GM12878 (cell line): ENCODE measurements at regions not wholly inside any gene's neighbourhood (a gene's known extent, or its start where the extent isn't known, plus 50 kb on each side); places are given as distances from the start of the nearest gene placed in this dataset.

ENCODE experiments used
- ATAC-seq: fragments of 200-7000 bp; cut with Tn5 transposase; 3 replicates; pipeline ENCODE4 v1.9.1; 2020; ENCODE audit warnings: mild to moderate bottlenecking, moderate library complexity
- BruUV-seq: library from RNA; stranded (reverse); fragments of 400-500 nt; replicated peaks from 2 replicates; lab custom pipeline; 2021; lab: Mats Ljungman, UMichigan
- CTCF ChIA-PET: fragments of 300-600 bp; sonication (Branson Sonifier 250); formaldehyde crosslinking; extraction: SDS; loops from one replicate; lab custom pipeline; 2021; ENCODE audit warnings: inconsistent platforms; lab: Yijun Ruan, JAX
- POLR2A ChIA-PET: fragments of 350-600 bp; formaldehyde crosslinking; extraction: SDS; loops from one replicate; lab custom pipeline; 2021; ENCODE audit warnings: inconsistent platforms; lab: Charles Lee
- RAD21 ChIA-PET: fragments of 300-600 bp; sonication (Branson Sonifier 250); formaldehyde crosslinking; loops from one replicate; lab custom pipeline; 2023; ENCODE audit warnings: antibody characterized with exemption; ENCODE audit not compliant: unreplicated experiment; lab: Charles Lee
- SMC1A ChIA-PET: fragments of 300-600 bp; sonication (Branson Sonifier 250); formaldehyde crosslinking; loops from one replicate; lab custom pipeline; 2023; ENCODE audit not compliant: unreplicated experiment, uncharacterized antibody; lab: Charles Lee
- DNase-seq: peaks from one replicate; pipeline ENCODE4 v3.0.0-alpha.2; 2011; ENCODE audit warnings: low read depth, low spot score
- FAIRE-seq: peaks from 3 replicates; lab custom pipeline; 2011; peaks lifted over from hg19 to GRCh38; lab: Jason Lieb, UNC
- H2AFZ ChIP-seq: 2 replicates; pipeline ENCODE4 v1.6.0; 2011; ENCODE audit warnings: low read depth, low read length, control low read depth; ENCODE audit not compliant: control insufficient read depth
- H3K27ac ChIP-seq: 2 replicates; pipeline ENCODE4 v1.5.1; 2011; ENCODE audit warnings: control low read depth; ENCODE audit not compliant: control insufficient read depth, insufficient read depth
- H3K27me3 ChIP-seq, 2 experiments: replicated peaks in 1 of 2; 2 replicates each; pipeline versions ENCODE4 v1.6.0 to v1.6.1; 2011; ENCODE audit warnings: low read length in 1 of 2; ENCODE audit not compliant: control insufficient read depth in 2 of 2, insufficient read depth in 2 of 2
- H3K36me3 ChIP-seq, 2 experiments: 2 replicates each; pipeline ENCODE4 v1.5.1; 2011; ENCODE audit warnings: low read length in 1 of 2; ENCODE audit not compliant: control insufficient read depth in 2 of 2, insufficient read depth in 2 of 2
- H3K4me1 ChIP-seq: 2 replicates; pipeline ENCODE4 v1.6.1; 2011; ENCODE audit warnings: mild to moderate bottlenecking, low read length, moderate library complexity, mixed read lengths; ENCODE audit not compliant: control insufficient read depth, insufficient read depth
- H3K4me2 ChIP-seq: 2 replicates; pipeline ENCODE4 v1.6.0; 2011; ENCODE audit warnings: control low read depth; ENCODE audit not compliant: control insufficient read depth, insufficient read depth
- H3K4me3 ChIP-seq: fragments of 200-600 bp; sonication (generic); 2 replicates; pipeline ENCODE4 v1.5.1; 2016
- H3K79me2 ChIP-seq: 2 replicates; pipeline ENCODE4 v1.6.0; 2011; ENCODE audit warnings: low read length; ENCODE audit not compliant: control insufficient read depth, insufficient read depth
- H3K9ac ChIP-seq: 2 replicates; pipeline ENCODE4 v1.8.0; 2011; ENCODE audit warnings: low read length, control low read depth, mixed read lengths; ENCODE audit not compliant: control insufficient read depth, insufficient read depth
- H3K9me3 ChIP-seq: replicated peaks from 3 replicates; pipeline ENCODE4 v1.5.1; 2011; ENCODE audit warnings: mild to moderate bottlenecking, low read length; ENCODE audit not compliant: control insufficient read depth, insufficient read depth
- H4K20me1 ChIP-seq: 2 replicates; pipeline ENCODE4 v1.6.0; 2011; ENCODE audit not compliant: control insufficient read depth, insufficient read depth
- BRCA1 ChIP-seq: IDR thresholded peaks from 2 replicates; pipeline ENCODE4 v1.6.1; 2011; ENCODE audit warnings: low read depth, low read length, improper control_type of control experiment
- GABPA ChIP-seq: IDR thresholded peaks from 2 replicates; pipeline ENCODE4 v1.6.1; 2014; ENCODE audit warnings: antibody characterized with exemption, low read depth, mild to moderate bottlenecking, inconsistent platforms
- GATAD2B ChIP-seq: fragments of 450-650 bp; conservative IDR thresholded peaks from 2 replicates; pipeline ENCODE4 v1.6.1; 2017; ENCODE audit warnings: low read depth, mild to moderate bottlenecking, moderate library complexity
- HDGF ChIP-seq: fragments of 450-650 bp; IDR thresholded peaks from 2 replicates; pipeline ENCODE4 v1.6.1; 2016; ENCODE audit warnings: antibody characterized with exemption
- LARP7 ChIP-seq: fragments of 450-650 bp; IDR thresholded peaks from 2 replicates; pipeline ENCODE4 v1.6.1; 2017; ENCODE audit warnings: mild to moderate bottlenecking
- MEF2A ChIP-seq: IDR thresholded peaks from 2 replicates; pipeline ENCODE4 v1.6.1; 2011; ENCODE audit warnings: low read depth, mild to moderate bottlenecking, low read length, moderate library complexity; ENCODE audit not compliant: insufficient read depth
- MXI1 ChIP-seq: fragments of 150-350 bp; IDR thresholded peaks from 2 replicates; pipeline ENCODE4 v1.6.1; 2011; ENCODE audit warnings: low read depth, mild to moderate bottlenecking, inconsistent platforms, low read length, improper control_type of control experiment
- MYC ChIP-seq: IDR thresholded peaks from 2 replicates; pipeline ENCODE4 v1.6.1; 2011; ENCODE audit warnings: mild to moderate bottlenecking, low read length, moderate library complexity, inconsistent platforms; ENCODE audit not compliant: insufficient read depth, insufficient replicate concordance, insufficient read length, severe bottlenecking
- NFIC ChIP-seq: IDR thresholded peaks from 2 replicates; pipeline ENCODE4 v1.6.1; 2012; ENCODE audit warnings: low read depth, mild to moderate bottlenecking, inconsistent platforms, low read length, moderate library complexity
- RCOR1 ChIP-seq: conservative IDR thresholded peaks from 2 replicates; pipeline ENCODE4 v1.6.1; 2012; ENCODE audit warnings: low read depth, low read length, improper control_type of control experiment
- RELA ChIP-seq: fragments of 450-650 bp; IDR thresholded peaks from 2 replicates; pipeline ENCODE4 v1.8.0; 2014; ENCODE audit warnings: borderline replicate concordance; ENCODE audit not compliant: partially characterized antibody
- RFX5 ChIP-seq: IDR thresholded peaks from 2 replicates; pipeline ENCODE4 v1.6.1; 2011; ENCODE audit warnings: low read depth, low read length, improper control_type of control experiment
- SIX5 ChIP-seq: IDR thresholded peaks from 2 replicates; pipeline ENCODE4 v1.6.1; 2011; ENCODE audit warnings: mild to moderate bottlenecking, low read depth, low read length, moderate library complexity; ENCODE audit not compliant: severe bottlenecking
- SMC3 ChIP-seq: IDR thresholded peaks from 2 replicates; pipeline ENCODE4 v1.6.1; 2011; ENCODE audit warnings: low read length, improper control_type of control experiment, borderline replicate concordance
- SPI1 ChIP-seq: IDR thresholded peaks from 2 replicates; pipeline ENCODE4 v1.6.1; 2011; ENCODE audit warnings: low read depth, mild to moderate bottlenecking, low read length, moderate library complexity, borderline replicate concordance; ENCODE audit not compliant: insufficient read depth
- SUZ12 ChIP-seq: fragments of 200-600 bp; sonication (generic); IDR thresholded peaks from one replicate; pipeline ENCODE4 v1.6.1; 2018; ENCODE audit warnings: antibody characterized with exemption, mild to moderate bottlenecking; ENCODE audit not compliant: unreplicated experiment
- TCF7 ChIP-seq: IDR thresholded peaks from 2 replicates; pipeline ENCODE4 v1.6.1; 2014; ENCODE audit warnings: antibody characterized with exemption, borderline replicate concordance
- ZNF274 ChIP-seq: IDR thresholded peaks from one replicate; pipeline ENCODE4 v1.8.0; 2011; ENCODE audit not compliant: insufficient read length, insufficient read depth
- ZSCAN29 ChIP-seq: fragments of 450-650 bp; IDR thresholded peaks from 2 replicates; pipeline ENCODE4 v1.6.1; 2017; ENCODE audit warnings: mild to moderate bottlenecking, moderate library complexity
- WGBS: methylation state at CpG from one replicate; pipeline ENCODE4 v1.1.6; 2016; ENCODE audit warnings: low lambda C conversion rate; ENCODE audit not compliant: insufficient replicate concordance, insufficient coverage; ENCODE audit errors: missing lambda C conversion rate; 5-methylcytosine and 5-hydroxymethylcytosine counted together
- in situ Hi-C: fragments of 300-500 bp; cut with MboI; formaldehyde crosslinking; loops from 9 replicates; pipeline ENCODE4 v1.14.3; 2018; ENCODE audit warnings: mixed read lengths
- intact Hi-C: fragments of 100-400 bp; cut with micrococcal nuclease; formaldehyde crosslinking; loops from one replicate; pipeline ENCODE4 v1.14.2; 2022; ENCODE audit not compliant: unreplicated experiment
- TF ChIP-seq, protein P1 (sequence below): IDR thresholded peaks from 2 replicates; pipeline ENCODE4 v1.6.1; 2012; ENCODE audit warnings: mild to moderate bottlenecking, low read depth, low read length
- TF ChIP-seq, protein P2 (sequence below): fragments of 450-650 bp; IDR thresholded peaks from 2 replicates; pipeline ENCODE4 v1.6.1; 2016; ENCODE audit warnings: mild to moderate bottlenecking

DNA sequence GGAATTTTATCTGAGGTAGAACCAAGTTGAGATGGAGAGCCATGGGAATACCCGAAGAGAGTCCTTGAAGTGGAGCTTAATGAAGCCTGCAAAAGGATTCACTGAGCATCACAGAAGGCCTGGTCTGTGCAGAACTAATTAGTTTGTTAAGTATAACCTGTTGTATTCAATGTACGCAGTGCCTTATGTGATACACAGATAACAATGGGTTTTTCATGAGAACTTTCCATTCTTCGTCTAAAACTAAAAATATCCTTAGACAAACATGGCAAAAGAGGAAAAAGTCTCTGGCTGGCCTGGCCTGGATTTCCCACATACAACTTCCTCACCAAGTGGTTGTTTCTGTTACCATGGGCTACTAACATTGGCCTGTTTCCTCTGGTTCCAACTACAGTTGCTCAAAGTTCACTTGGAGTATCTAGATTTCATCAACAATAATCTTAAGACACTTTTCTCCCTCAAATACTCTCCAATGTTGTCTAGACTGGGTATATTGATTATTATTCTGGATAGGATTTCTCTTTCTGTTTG, 237.6 kb upstream of the ZNF462 start (continued):
- TF ChIP-seq, protein P1, sequence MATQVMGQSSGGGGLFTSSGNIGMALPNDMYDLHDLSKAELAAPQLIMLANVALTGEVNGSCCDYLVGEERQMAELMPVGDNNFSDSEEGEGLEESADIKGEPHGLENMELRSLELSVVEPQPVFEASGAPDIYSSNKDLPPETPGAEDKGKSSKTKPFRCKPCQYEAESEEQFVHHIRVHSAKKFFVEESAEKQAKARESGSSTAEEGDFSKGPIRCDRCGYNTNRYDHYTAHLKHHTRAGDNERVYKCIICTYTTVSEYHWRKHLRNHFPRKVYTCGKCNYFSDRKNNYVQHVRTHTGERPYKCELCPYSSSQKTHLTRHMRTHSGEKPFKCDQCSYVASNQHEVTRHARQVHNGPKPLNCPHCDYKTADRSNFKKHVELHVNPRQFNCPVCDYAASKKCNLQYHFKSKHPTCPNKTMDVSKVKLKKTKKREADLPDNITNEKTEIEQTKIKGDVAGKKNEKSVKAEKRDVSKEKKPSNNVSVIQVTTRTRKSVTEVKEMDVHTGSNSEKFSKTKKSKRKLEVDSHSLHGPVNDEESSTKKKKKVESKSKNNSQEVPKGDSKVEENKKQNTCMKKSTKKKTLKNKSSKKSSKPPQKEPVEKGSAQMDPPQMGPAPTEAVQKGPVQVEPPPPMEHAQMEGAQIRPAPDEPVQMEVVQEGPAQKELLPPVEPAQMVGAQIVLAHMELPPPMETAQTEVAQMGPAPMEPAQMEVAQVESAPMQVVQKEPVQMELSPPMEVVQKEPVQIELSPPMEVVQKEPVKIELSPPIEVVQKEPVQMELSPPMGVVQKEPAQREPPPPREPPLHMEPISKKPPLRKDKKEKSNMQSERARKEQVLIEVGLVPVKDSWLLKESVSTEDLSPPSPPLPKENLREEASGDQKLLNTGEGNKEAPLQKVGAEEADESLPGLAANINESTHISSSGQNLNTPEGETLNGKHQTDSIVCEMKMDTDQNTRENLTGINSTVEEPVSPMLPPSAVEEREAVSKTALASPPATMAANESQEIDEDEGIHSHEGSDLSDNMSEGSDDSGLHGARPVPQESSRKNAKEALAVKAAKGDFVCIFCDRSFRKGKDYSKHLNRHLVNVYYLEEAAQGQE: no peak
- TF ChIP-seq RFX5: no peak

DNA sequence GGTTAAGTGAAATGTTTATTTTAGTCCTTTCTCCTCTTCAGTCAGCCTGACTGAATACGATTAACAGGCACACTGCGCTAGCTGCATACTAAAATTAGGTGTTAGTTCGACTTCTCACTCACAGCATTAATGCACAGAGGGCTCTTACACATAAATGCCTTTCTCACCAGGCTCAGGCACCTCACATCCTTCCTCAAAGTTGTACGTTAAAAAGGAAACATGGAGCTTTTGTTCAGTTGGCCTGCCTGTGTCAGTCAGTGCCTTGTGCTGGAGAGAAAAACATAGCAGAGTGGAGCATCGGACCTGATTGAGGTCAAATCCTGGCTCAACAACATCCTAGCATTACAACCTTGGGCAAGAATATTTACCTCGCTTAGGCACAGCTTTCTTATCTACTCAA, 236.0 kb upstream of the ZNF462 start:
- in situ Hi-C loops: no loop called here
- TF ChIP-seq, protein P2, sequence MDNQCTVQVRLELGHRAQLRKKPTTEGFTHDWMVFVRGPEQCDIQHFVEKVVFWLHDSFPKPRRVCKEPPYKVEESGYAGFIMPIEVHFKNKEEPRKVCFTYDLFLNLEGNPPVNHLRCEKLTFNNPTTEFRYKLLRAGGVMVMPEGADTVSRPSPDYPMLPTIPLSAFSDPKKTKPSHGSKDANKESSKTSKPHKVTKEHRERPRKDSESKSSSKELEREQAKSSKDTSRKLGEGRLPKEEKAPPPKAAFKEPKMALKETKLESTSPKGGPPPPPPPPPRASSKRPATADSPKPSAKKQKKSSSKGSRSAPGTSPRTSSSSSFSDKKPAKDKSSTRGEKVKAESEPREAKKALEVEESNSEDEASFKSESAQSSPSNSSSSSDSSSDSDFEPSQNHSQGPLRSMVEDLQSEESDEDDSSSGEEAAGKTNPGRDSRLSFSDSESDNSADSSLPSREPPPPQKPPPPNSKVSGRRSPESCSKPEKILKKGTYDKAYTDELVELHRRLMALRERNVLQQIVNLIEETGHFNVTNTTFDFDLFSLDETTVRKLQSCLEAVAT: no peak
- no peak for TF ChIP-seq SMC3
- TF ChIP-seq RELA: no peak
- no peak for TF ChIP-seq GABPA
- TF ChIP-seq ZSCAN29: no peak
- no peak for TF ChIP-seq MXI1
- no peak for TF ChIP-seq SIX5
- TF ChIP-seq RCOR1: no peak
- TF ChIP-seq BRCA1: no peak
- no peak for TF ChIP-seq SPI1
- no peak for TF ChIP-seq HDGF
- no peak for TF ChIP-seq SUZ12
- TF ChIP-seq TCF7: no peak
- no peak for TF ChIP-seq GATAD2B
- TF ChIP-seq ZNF274: no peak
- no peak for TF ChIP-seq LARP7
- no peak for TF ChIP-seq NFIC
- TF ChIP-seq MYC: no peak
- TF ChIP-seq MEF2A: no peak

More for the DNA sequence above, 236.0 kb upstream of the ZNF462 start:
- FAIRE-seq (no peak), ATAC-seq (no peak), DNase-seq (no peak)
- Histone ChIP-seq H3K9ac (no peak overlapping the region), H3K9me3 (no peaks in the 10 kb centered on the region), H3K4me2 (no peak overlapping the region), H3K79me2 (no peaks in the 10 kb centered on the region), H2AFZ (no peak overlapping the region), H3K4me3 (no peak overlapping the region), H4K20me1 (no peaks in the 10 kb centered on the region), H3K27me3 (no peaks in the 10 kb centered on the region), H3K36me3 (no peaks in the 10 kb centered on the region), H3K4me1 (no peaks in the 10 kb centered on the region), H3K27ac (no peak overlapping the region)
- ChIA-PET CTCF (interaction anchor here (0.8 kb wide), 1 partner anchor 47 kb away, joined by 3 read pairs; no protein-coding TSS in a partner anchor), RAD21 (no interaction called here), POLR2A (no interaction called here), SMC1A (interaction anchor here (1.1 kb wide), 1 partner anchor 12 kb away, joined by 3 read pairs; no protein-coding TSS in a partner anchor)
- WGBS: 11% methylated on average over 6 of the region's 6 CpGs
- intact Hi-C loops: no loop called here
- BruUV-seq: no TSS peak
